ENCODE measurements at regions not wholly inside any gene's neighbourhood (a gene's known extent, or its start where the extent isn't known, plus 50 kb on each side); places are given as distances from the start of the nearest gene placed in this dataset.
A peak's percentile ranks its signal among the peaks of the same experiment; 100 is the strongest.

DNA sequence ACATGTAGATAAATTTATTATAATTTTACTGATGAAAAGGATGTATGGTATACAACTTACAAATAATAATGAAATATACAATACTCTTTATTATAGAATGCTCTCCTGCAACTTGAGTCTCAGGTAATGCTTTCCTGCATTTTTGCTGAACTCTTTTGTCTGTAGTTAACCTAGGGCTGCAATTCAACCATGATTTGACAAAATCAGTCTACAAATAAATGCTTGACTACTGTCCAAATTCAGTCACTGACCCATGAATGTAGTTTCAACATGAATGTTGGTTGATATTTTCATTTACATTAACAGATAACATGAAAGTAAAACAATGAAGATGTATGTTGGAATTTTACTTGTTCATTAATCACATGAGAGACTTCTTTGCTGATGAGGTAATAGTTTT, 320.9 kb downstream of the ZSWIM6 start:
- no peak for DNase-seq (ENCODE audit: low read depth in 2 of 2)

GRCh38 chr5:61653807-61654580, 321.9 kb downstream of the ZSWIM6 start:
- DNase-seq (ENCODE audit: low read depth in 2 of 2), result no peak

DNA sequence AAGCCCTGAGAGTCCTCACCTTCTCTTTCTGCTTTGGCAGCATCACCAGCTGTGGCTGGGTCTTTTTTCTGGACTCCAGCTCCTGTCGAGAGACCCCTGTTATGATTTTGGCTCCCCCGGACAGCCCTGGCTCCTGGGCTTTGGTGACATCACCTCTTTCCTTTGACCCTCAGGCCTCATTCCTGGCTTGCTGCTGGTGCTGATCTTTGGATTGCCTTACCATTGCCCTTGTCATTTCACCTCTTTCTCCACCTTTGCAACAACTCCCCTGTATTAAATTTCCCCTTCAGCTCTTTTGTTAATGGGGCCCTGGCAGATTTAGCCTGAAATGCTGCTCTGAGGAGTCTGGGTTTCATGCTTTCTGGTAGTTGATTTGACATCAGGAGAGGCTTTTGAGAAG, 322.8 kb downstream of the ZSWIM6 start:
- DNase-seq (ENCODE audit: low read depth in 2 of 2), result no peak

DNA sequence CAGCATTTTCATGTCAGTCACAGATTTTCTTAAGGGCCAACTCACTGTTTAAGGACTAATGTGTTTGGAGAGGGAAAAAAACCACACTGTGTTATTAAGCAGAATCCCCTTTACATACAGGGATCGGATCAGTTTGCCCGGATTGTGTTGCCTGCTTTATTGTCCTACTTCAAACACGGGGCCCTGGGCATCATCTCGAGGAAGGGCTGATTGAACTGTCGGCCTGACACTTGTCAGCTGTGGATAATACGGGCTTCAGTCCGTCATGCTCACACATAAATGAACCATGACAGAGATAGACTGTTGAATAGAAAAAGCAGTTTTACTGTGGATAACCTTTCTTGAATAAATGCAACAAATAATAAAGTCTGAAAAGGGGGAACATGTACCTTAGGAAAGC, 325.0 kb downstream of the ZSWIM6 start:
- no peak for DNase-seq (ENCODE audit: low read depth in 2 of 2)

GRCh38 chr5:61657686-61658085, 325.6 kb downstream of the ZSWIM6 start:
- no peak for DNase-seq (ENCODE audit: low read depth in 2 of 2)

- DNase-seq (ENCODE audit: low read depth in 2 of 2), result peak; percentile 55 to 61
Observed at GRCh38 chr5:61658592-61659008, 326.5 kb downstream of the ZSWIM6 start.

GRCh38 chr5:61659221-61659696, 327.2 kb downstream of the ZSWIM6 start:
- no peak for DNase-seq (ENCODE audit: low read depth in 2 of 2)

GRCh38 chr5:61662670-61663069, 330.6 kb downstream of the ZSWIM6 start:
- DNase-seq (ENCODE audit: low read depth in 2 of 2), result no peak

DNA sequence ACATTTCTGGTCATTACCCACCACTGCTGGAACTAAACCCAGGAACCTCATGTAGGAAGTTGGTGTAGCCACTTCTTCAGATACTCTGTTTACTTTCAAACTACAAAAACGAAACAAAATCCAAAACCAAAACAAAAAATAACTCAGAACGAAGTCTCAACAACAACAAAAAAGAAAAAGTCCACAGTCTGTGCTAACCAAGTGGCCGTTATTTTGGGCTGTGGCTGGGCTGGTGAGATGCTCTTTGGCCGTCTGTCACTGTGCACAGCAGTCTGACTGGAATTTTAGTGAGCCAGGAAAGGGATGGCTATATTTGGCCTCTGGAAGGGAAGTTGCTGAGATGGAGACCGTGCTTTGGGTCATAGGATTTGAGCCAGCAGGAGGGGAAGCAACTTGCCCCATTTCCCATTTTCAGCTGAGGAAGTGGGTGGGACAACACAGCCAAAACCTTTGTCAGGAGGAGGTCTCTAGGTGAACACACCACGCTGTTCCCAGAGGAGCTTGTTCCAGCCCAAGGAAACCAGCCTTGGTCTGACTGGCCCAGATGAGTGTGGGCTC, 334.1 kb downstream of the ZSWIM6 start:
- DNase-seq (ENCODE audit: low read depth in 2 of 2), result no peak

DNA sequence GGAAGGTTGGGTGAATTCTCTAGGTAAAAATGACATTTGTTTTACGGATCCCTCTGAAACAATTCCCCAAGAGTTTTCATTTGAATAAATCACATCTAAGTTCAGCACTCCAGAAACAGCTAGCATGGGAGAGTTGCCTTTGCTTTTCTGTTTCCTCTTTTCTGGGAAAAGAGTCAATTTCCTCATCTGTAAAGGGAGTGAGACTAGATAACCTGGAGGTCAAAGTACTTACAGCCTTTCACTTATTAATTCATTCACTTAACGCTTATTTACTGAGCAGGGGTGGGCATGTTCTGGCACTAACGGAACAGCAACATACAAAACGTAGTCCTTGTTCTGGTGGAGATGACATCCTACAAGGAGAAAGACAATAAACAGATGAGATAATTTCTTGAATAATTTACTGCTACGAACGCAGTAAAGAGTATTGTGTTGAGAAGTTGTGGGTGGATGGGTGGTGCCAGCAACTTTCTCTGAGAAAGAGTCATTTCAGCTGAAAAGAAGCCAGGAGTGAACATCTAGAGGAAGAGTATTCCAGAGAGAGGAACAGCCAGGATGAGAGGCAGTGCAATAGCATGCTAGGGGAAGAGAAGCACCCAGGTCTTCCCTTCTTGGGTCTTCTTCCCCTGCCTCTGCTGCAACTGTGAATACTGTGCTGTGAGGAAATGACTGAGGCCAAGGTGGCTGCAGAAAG, 335.6 kb downstream of the ZSWIM6 start:
- DNase-seq (ENCODE audit: low read depth in 2 of 2), result no peak

DNA sequence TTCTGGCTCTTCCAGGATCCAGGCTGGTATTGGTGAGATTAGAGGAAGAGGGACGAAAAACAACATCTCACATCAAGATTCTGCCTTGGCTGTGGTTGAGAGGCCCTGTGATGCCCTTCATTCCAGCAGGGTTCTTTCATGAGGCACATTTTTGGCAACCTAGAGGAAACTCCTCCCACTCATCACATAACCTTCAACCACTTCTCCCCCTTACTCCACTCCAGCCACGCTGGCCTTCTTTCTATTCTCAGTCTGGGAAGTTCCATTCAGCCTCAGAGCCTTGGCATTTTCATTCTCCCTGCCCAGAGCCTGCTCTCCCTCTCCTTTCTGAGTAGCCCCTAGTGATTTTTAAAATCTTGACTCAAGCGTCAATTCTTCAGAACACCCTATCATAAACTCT, 337.5 kb downstream of the ZSWIM6 start:
- DNase-seq (ENCODE audit: low read depth in 2 of 2), result no peak

- DNase-seq (ENCODE audit: low read depth in 2 of 2), result no peak
Observed at GRCh38 chr5:61670941-61671340, 338.9 kb downstream of the ZSWIM6 start.

DNA sequence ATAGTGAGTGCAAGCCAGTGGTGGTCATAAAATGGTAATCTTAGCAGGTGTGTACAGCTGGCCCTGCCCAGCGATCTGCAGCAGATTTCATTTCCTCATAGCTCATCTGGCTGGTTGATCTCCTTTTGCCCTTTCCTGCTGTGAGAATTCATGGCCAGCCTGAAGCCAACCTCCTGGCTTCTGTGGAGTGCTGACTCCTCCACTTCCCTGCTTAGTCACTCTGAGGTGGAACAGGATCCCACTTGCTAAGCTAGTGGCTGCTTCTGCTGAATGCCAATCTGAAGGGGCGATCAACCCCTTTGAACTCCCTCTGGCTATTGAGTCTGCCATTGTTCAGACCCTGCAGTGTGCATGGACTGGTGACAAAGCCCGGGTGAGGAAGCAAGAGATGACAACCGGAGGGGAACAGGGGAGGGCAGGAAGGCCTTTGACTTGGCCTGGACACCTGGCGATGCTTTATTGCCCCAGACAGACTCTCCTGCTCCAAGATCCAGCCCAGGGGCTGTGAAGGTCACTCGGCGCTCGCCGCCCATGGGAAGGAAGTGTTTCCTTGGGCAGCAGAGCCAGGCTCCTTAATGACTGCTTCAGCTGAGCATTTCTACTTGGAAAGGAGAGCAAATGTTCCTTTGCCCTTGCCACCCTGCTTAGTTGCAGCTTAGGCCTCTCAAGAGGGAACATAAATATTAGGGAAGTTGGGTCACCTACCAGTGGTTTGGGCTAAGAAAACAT, 341.1 kb downstream of the ZSWIM6 start:
- DNase-seq (ENCODE audit: low read depth in 2 of 2), result no peak

GRCh38 chr5:61674378-61674777, 342.3 kb downstream of the ZSWIM6 start:
- DNase-seq (ENCODE audit: low read depth in 2 of 2), result no peak

DNA sequence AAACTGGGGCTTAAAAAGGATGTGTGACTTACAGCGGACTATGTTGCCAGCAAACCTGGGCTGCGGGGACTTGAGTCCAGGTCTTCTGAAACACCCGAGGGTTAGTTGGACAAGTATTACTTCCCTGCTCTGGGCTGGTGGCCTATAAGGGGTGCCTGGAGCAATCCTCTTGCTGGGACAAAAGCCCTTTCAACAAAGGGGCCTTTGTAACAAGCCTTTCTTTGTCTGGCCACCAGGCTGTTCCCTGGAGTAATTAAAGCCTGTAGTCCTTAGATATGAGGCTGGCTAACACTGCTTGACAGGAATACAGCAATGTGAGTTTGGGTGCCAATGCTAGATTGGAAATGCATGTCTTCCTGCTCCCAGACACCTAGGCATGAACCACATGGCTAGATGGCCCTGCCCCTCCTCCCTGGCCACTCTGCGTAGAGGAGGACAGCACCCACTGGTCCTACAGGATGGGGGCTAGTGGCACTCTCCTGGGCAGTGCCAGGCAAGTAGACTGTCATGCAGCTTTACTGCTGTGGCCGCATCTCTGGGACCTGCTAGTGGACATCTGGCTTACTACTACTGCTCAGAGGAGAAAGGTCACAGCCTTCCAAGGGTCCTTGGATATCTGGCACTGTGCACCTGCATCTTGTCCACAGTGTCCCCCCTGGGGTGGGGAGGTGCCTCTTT, 343.1 kb downstream of the ZSWIM6 start:
- DNase-seq (ENCODE audit: low read depth in 2 of 2), result no peak

DNA sequence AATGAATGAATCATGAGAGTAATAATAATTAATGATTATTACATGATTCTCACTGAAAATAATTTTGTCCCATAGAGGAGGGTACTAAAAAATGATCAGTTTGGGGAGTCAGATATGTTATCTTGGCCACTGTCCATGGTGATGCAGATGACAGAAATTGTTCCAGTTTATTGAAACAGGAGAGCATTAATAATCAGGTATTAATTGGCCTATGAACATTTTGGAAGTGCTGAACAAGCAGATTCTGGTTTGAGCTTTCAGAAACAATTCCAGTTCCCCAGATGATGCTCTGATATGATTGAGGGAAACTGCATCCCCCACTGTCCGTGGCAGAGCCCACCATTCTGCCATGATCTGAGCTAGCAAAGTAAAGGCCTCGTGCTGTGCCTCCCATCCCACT, 345.2 kb downstream of the ZSWIM6 start:
- DNase-seq (ENCODE audit: low read depth in 2 of 2), result no peak

- no peak for DNase-seq (ENCODE audit: low read depth in 2 of 2)
Observed at GRCh38 chr5:61678966-61679365, 346.9 kb downstream of the ZSWIM6 start.

GRCh38 chr5:61679562-61679961, 347.5 kb downstream of the ZSWIM6 start:
- DNase-seq (ENCODE audit: low read depth in 2 of 2), result no peak

DNA sequence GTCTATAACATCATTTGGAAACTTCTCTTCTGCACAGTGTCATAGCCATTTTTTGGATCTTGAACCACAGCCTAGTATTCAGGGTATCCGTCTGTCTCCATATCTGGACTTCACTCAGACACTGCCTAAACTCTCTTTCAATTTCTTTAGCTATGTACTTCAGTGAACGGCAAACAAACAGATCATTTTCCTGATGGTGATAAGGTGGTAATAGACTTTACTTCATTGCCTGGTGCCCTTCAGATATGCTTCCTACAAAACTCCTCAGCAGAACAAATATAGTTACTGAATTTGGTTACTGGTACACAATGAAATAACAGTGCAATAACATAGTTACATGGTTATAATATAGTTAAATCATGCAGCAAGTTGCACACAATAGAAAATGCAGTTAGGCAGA, 348.2 kb downstream of the ZSWIM6 start:
- no peak for DNase-seq (ENCODE audit: low read depth in 2 of 2)

DNA sequence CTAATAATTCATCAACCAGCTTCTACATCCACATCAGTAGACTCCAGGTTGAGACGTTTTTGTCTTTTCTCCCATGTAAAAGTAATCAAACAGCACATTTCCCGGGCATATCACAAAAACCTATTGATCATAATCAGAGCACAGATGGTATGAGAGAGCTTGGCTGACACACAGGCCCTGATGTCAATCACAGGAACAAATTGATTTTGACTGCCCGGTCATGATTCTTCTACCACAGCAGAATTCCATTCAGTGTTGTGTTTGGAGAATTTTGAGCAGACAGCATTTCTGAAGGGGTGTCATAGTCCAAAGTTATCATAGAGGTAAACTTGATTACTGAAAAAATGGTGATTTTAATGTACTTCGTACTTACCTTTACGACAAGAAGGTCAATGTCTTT, 351.1 kb downstream of the ZSWIM6 start:
- DNase-seq (ENCODE audit: low read depth in 2 of 2), result no peak

GRCh38 chr5:61683926-61684325, 351.9 kb downstream of the ZSWIM6 start:
- DNase-seq (ENCODE audit: low read depth in 2 of 2), result no peak

Data from stimulated activated CD8-positive, alpha-beta memory T cell treated with anti-CD3 and anti-CD28 coated beads, Interleukin-15, amount 100 ng/mL, for 48 hours (primary cell).